SK-N-SH treated with all-trans-retinoic acid at 6 μM for 48 hours (cell line): ENCODE measurements at regions not wholly inside any gene's neighbourhood (a gene's known extent, or its start where the extent isn't known, plus 50 kb on each side); places are given as distances from the start of the nearest gene placed in this dataset.

Source experiments
- ARNTL ChIP-seq: fragments of 450-650 bp; formaldehyde crosslinking; IDR thresholded peaks from 2 replicates; pipeline ENCODE4 v1.5.0; 2020; ENCODE audit warnings: low read depth, mild to moderate bottlenecking, moderate library complexity, borderline replicate concordance
- BACH2 ChIP-seq: fragments of 250-450 bp; sonication (Bioruptor Pico); IDR thresholded peaks from 2 replicates; pipeline ENCODE4 v1.9.0; 2021; ENCODE audit warnings: mild to moderate bottlenecking, borderline replicate concordance
- PPARA ChIP-seq: fragments of 250-450 bp; sonication (Bioruptor Pico); IDR thresholded peaks from 2 replicates; pipeline ENCODE4 v1.5.0; 2020; ENCODE audit warnings: mild to moderate bottlenecking, borderline replicate concordance
- ZFP30 ChIP-seq: fragments of 450-650 bp; formaldehyde crosslinking; IDR thresholded peaks from 2 replicates; pipeline ENCODE4 v1.5.0; 2022; ENCODE audit warnings: mild to moderate bottlenecking, moderate library complexity
- ZNF70 ChIP-seq: fragments of 450-650 bp; formaldehyde crosslinking; IDR thresholded peaks from 2 replicates; pipeline ENCODE4 v1.5.0; 2020; ENCODE audit warnings: mild to moderate bottlenecking, moderate library complexity
- ZNF8 ChIP-seq: fragments of 450-650 bp; formaldehyde crosslinking; IDR thresholded peaks from 2 replicates; pipeline ENCODE4 v1.5.0; 2020; ENCODE audit warnings: mild to moderate bottlenecking, moderate library complexity
- TF ChIP-seq, protein P1 (sequence below): fragments of 250-450 bp; sonication (Bioruptor Pico); IDR thresholded peaks from 2 replicates; pipeline ENCODE4 v1.8.0; 2020; ENCODE audit warnings: mild to moderate bottlenecking, moderate library complexity, borderline replicate concordance

DNA sequence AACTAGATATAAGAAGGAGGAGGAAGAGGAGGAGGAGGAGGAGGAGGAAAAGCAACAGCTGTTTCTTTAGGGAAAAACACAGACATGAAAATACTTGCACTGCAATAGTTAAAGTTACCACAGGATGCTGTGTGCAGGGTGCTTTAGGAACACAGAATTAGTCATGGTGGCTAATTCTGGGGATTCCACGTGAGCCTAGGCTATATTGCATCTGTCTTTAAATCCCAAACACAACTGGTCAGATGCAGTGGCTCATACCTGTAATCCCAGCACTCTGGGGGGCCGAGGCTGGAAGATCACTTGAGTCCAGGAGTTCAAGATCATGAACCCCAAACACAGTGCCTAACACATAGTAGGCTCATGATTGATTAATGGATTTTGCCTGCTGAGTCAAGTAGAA lies 155.3 kb upstream of the C16orf82 start:
- TF ChIP-seq ZNF70 (CRISPR knock-in tag) (no peak), PPARA (CRISPR knock-in tag) (no peak), BACH2 (CRISPR knock-in tag) (no peak), ARNTL (CRISPR knock-in tag) (no peak), ZNF8 (no peak), ZFP30 (CRISPR knock-in tag) (no peak)
- TF ChIP-seq, protein P1, sequence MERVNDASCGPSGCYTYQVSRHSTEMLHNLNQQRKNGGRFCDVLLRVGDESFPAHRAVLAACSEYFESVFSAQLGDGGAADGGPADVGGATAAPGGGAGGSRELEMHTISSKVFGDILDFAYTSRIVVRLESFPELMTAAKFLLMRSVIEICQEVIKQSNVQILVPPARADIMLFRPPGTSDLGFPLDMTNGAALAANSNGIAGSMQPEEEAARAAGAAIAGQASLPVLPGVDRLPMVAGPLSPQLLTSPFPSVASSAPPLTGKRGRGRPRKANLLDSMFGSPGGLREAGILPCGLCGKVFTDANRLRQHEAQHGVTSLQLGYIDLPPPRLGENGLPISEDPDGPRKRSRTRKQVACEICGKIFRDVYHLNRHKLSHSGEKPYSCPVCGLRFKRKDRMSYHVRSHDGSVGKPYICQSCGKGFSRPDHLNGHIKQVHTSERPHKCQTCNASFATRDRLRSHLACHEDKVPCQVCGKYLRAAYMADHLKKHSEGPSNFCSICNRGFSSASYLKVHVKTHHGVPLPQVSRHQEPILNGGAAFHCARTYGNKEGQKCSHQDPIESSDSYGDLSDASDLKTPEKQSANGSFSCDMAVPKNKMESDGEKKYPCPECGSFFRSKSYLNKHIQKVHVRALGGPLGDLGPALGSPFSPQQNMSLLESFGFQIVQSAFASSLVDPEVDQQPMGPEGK (CRISPR knock-in tag) = no peak
